K562 (cell line): ENCODE measurements at regions not wholly inside any gene's neighbourhood (a gene's known extent, or its start where the extent isn't known, plus 50 kb on each side); places are given as distances from the start of the nearest gene placed in this dataset.

Experiments
- ATAC-seq: fragments of 200-7000 bp; cut with Tn5 transposase; 3 replicates; pipeline ENCODE4 v1.9.1; 2020; ENCODE audit warnings: moderate library complexity
- BruUV-seq: library from RNA; stranded (reverse); fragments of 400-500 nt; replicated peaks from 2 replicates; lab custom pipeline; 2021; lab: Mats Ljungman, UMichigan
- CTCF ChIA-PET: fragments of 300-600 bp; formaldehyde crosslinking; extraction: SDS; loops from one replicate; lab custom pipeline; 2021; ENCODE audit warnings: low intra/inter-chr PET ratio; lab: Yijun Ruan, JAX
- POLR2A ChIA-PET: fragments of 300-600, 350-650 bp; sonication (Branson Sonifier 250); formaldehyde crosslinking; extraction: SDS; loops from one replicate; lab custom pipeline; 2021; ENCODE audit warnings: antibody characterized with exemption, inconsistent platforms; lab: Yijun Ruan, JAX
- DNase-seq, 4 experiments: peaks; one replicate each; pipeline versions ENCODE4 v3.0.0 to v3.0.0-alpha.2; 2011 to 2018; ENCODE audit warnings: low spot score in 3 of 4, mixed read lengths in 3 of 4; ENCODE audit errors: extremely low read depth in 1 of 4
- FAIRE-seq: peaks from 2 replicates; lab custom pipeline; 2011; peaks lifted over from hg19 to GRCh38; lab: Jason Lieb, UNC
- H2AFZ ChIP-seq: 2 replicates; pipeline ENCODE4 v1.6.0; 2011; ENCODE audit warnings: low read depth, low read length, control low read depth, inconsistent platforms
- H3K27ac ChIP-seq: fragments of 200-600 bp; 3 replicates; pipeline ENCODE4 v1.8.0; 2011; ENCODE audit warnings: low read depth, mild to moderate bottlenecking, control low read depth, inconsistent platforms, low read length, moderate library complexity, mixed read lengths; ENCODE audit errors: extremely low read depth
- H3K27me3 ChIP-seq, 2 experiments: fragments of 300-600 bp in 1 of 2; 2 replicates in 1 of 2; 3 replicates in 1 of 2; pipeline versions ENCODE4 v1.6.0 to v1.8.0; 2011; ENCODE audit warnings: inconsistent platforms in 2 of 2, low read length in 2 of 2, mild to moderate bottlenecking in 1 of 2, mixed read lengths in 1 of 2, moderate library complexity in 1 of 2; ENCODE audit not compliant: control insufficient read depth in 2 of 2, insufficient read depth in 2 of 2
- H3K36me3 ChIP-seq: fragments of 300-600 bp; 3 replicates; pipeline ENCODE4 v1.8.0; 2011; ENCODE audit warnings: mild to moderate bottlenecking, low read length, inconsistent platforms; ENCODE audit not compliant: control insufficient read depth, insufficient read depth
- H3K4me1 ChIP-seq, 2 experiments: fragments of 200-600 bp in 1 of 2; replicated peaks in 1 of 2; 2 replicates in 1 of 2; 3 replicates in 1 of 2; pipeline versions ENCODE4 v1.5.1 to v1.8.0; 2011; ENCODE audit warnings: inconsistent platforms in 2 of 2, low read length in 2 of 2, mild to moderate bottlenecking in 1 of 2, mixed read lengths in 1 of 2, moderate library complexity in 1 of 2; ENCODE audit not compliant: control insufficient read depth in 2 of 2, insufficient read depth in 2 of 2
- H3K4me2 ChIP-seq: 2 replicates; pipeline ENCODE4 v1.6.1; 2011; ENCODE audit warnings: low read length, control low read depth, inconsistent platforms, mixed read lengths; ENCODE audit not compliant: insufficient read depth
- H3K4me3 ChIP-seq: fragments of 200-600 bp; sonication (generic), shearing (Covaris generic); 2 replicates; pipeline ENCODE4 v1.5.1; 2016; ENCODE audit warnings: control low read depth, inconsistent platforms
- H3K79me2 ChIP-seq: fragments of 200-600 bp; 3 replicates; pipeline ENCODE4 v1.8.0; 2011; ENCODE audit warnings: low read length, inconsistent platforms; ENCODE audit not compliant: control insufficient read depth, insufficient read depth
- H3K9ac ChIP-seq, 2 experiments: 2 replicates each; pipeline versions ENCODE4 v1.6.0 to v1.6.1; 2011; ENCODE audit warnings: low read depth in 2 of 2, low read length in 2 of 2, control low read depth in 1 of 2, inconsistent platforms in 1 of 2, mild to moderate bottlenecking in 1 of 2, mixed read lengths in 1 of 2; ENCODE audit not compliant: insufficient read depth in 1 of 2
- H3K9me1 ChIP-seq: one replicate; pipeline ENCODE4 v1.6.0; 2011; ENCODE audit warnings: inconsistent platforms, mild to moderate bottlenecking, low read length, moderate library complexity; ENCODE audit not compliant: control insufficient read depth, insufficient read depth
- H3K9me3 ChIP-seq: replicated peaks from 2 replicates; pipeline ENCODE4 v1.5.1; 2011; ENCODE audit warnings: low read depth, low read length, inconsistent platforms; ENCODE audit not compliant: control insufficient read depth, insufficient read depth
- H4K20me1 ChIP-seq: replicated peaks from 2 replicates; pipeline ENCODE4 v1.6.1; 2011; ENCODE audit warnings: low read length, inconsistent platforms, mixed read lengths; ENCODE audit not compliant: control insufficient read depth, insufficient read depth
- CREB1 ChIP-seq, 2 experiments: sonication (generic) in 1 of 2; formaldehyde crosslinking in 1 of 2; IDR thresholded peaks; 2 replicates each; pipeline versions ENCODE4 v1.6.1 to v1.8.0; 2012 to 2022; ENCODE audit warnings: inconsistent platforms in 1 of 2, mild to moderate bottlenecking in 1 of 2, missing genetic modification reagents in 1 of 2, moderate library complexity in 1 of 2
- DPF2 ChIP-seq: fragments of 450-650 bp; IDR thresholded peaks from 2 replicates; pipeline ENCODE4 v1.6.1; 2016
- USF2 ChIP-seq: sonication (generic); formaldehyde crosslinking; IDR thresholded peaks from 2 replicates; pipeline ENCODE4 v1.5.0; 2020; ENCODE audit warnings: missing genetic modification reagents
- ZBTB40 ChIP-seq, 2 experiments: fragments of 450-650 bp in 1 of 2; sonication (generic) in 1 of 2; formaldehyde crosslinking in 1 of 2; IDR thresholded peaks; 2 replicates each; pipeline versions ENCODE4 v1.7.1 to v1.9.0; 2016 to 2022; ENCODE audit warnings: inconsistent platforms in 1 of 2, mild to moderate bottlenecking in 1 of 2, missing genetic modification reagents in 1 of 2
- ZKSCAN8 ChIP-seq: fragments of 200-800 bp; sonication (Bioruptor generic); IDR thresholded peaks from 2 replicates; pipeline ENCODE4 v1.6.1; 2016; ENCODE audit warnings: missing genetic modification characterization, missing compliant biosample characterization
- ZNF431 ChIP-seq: sonication (generic); formaldehyde crosslinking; IDR thresholded peaks from 2 replicates; pipeline ENCODE4 v1.8.0; 2022; ENCODE audit warnings: mild to moderate bottlenecking, missing genetic modification reagents
- WGBS: fragments of 100-300 bp; shearing (Covaris generic); methylation state at CpG from one replicate; pipeline ENCODE4 v1.1.6; 2016; ENCODE audit warnings: low coverage, mixed read lengths; ENCODE audit not compliant: insufficient coverage; ENCODE audit errors: missing lambda C conversion rate; 5-methylcytosine and 5-hydroxymethylcytosine counted together
- in situ Hi-C: fragments of 300-500 bp; cut with MboI; formaldehyde crosslinking; loops from 4 replicates; pipeline ENCODE4 v1.15.0; 2018; ENCODE audit warnings: inconsistent platforms, mixed read lengths
- intact Hi-C: fragments of 100-400 bp; cut with micrococcal nuclease; formaldehyde crosslinking; loops from 2 replicates; pipeline ENCODE4 v1.14.2; 2022
- TF ChIP-seq, protein P1 (sequence below): sonication (generic); formaldehyde crosslinking; IDR thresholded peaks from 2 replicates; pipeline ENCODE4 v1.8.0; 2022; ENCODE audit warnings: missing genetic modification reagents, mild to moderate bottlenecking, borderline replicate concordance

DNA sequence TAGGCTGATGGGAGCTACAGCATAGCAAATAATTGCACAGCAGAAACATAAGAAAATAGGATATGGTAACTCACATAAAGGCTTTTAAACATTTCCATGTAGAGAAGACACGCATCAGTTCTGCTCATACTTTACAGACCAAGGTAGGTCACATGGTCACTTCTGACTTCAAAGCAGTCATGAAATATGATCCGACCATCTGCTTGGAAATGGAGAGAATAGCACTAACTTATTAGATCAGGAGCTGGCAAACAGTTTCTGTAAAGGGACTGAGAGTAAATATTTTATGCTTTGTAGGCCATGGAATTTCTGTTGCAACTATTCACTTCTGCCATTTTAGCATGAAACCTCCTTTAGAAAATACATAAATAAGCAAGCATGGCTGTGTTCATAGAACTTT is 936.6 kb upstream of the FANCL start:
- H3K27me3 ChIP-seq, result peaks cover 0 to 11% of the 10 kb centered on the region in 2 experiments; a peak in 3 of 5 replicates
- no peaks in the 10 kb centered on the region; a peak in 1 of 5 replicates for H3K4me1 ChIP-seq
- intact Hi-C loops, result loop anchor here (5.0 kb wide), 1 partner anchor 415 kb away; no protein-coding TSS in a partner anchor
- no peak overlapping the region for H3K27ac ChIP-seq
- TF ChIP-seq DPF2 (no peak), CREB1 (IDR thresholded peaks at IDR 0.05) (no peak), CREB1 (CRISPR knock-in tag; IDR thresholded peaks at IDR 0.05) (no peak), ZNF431 (CRISPR knock-in tag) (no peak), ZBTB40 (IDR thresholded peaks at IDR 0.05) (peak; percentile 69; the same call in 1 of the 2 replicates), ZBTB40 (CRISPR knock-in tag; IDR thresholded peaks at IDR 0.05) (no peak), ZKSCAN8 (CRISPR knock-in tag) (no peak), USF2 (CRISPR knock-in tag) (peak; percentile 6; the same call in 1 of the 2 replicates)
- TF ChIP-seq, protein P1, sequence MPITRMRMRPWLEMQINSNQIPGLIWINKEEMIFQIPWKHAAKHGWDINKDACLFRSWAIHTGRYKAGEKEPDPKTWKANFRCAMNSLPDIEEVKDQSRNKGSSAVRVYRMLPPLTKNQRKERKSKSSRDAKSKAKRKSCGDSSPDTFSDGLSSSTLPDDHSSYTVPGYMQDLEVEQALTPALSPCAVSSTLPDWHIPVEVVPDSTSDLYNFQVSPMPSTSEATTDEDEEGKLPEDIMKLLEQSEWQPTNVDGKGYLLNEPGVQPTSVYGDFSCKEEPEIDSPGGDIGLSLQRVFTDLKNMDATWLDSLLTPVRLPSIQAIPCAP, result no peak
- TF ChIP-seq, all 486 proteins: peak for 2
- FAIRE-seq, result no peak
- ChIA-PET POLR2A (no interaction called here), CTCF (no interaction called here)
- in situ Hi-C loops, result no loop called here
- no peaks in the 10 kb centered on the region for H3K9me3 ChIP-seq
- no peak overlapping the region for H2AFZ ChIP-seq
- no peaks in the 10 kb centered on the region for H3K79me2 ChIP-seq
- no peak for DNase-seq
- WGBS, result 4% methylated on average over 2 of the region's 2 CpGs
- BruUV-seq, result no TSS peak
- no peak overlapping the region for H3K4me2 ChIP-seq
- H3K9me1 ChIP-seq, result peaks cover 3% of the 10 kb centered on the region
- ATAC-seq, result no peak
- no peaks in the 10 kb centered on the region for H3K36me3 ChIP-seq
- H4K20me1 ChIP-seq, result no peaks in the 10 kb centered on the region
- no peak overlapping the region for H3K9ac ChIP-seq
- no peak overlapping the region for H3K4me3 ChIP-seq
